HepG2 (cell line): ENCODE measurements at regions not wholly inside any gene's neighbourhood (a gene's known extent, or its start where the extent isn't known, plus 50 kb on each side); places are given as distances from the start of the nearest gene placed in this dataset.
"Not testable (repeated sequence)": the region's sequence is repeated elsewhere in the genome, so short reads cannot be mapped to it uniquely, and the experiment has no call there.

ENCODE experiments used
- BHLHE40 ChIP-seq: IDR thresholded peaks from 2 replicates; pipeline ENCODE4 v1.6.1; 2011; ENCODE audit warnings: low read length, improper control_type of control experiment
- GTF2F1 ChIP-seq: fragments of 150-350 bp; IDR thresholded peaks from 2 replicates; pipeline ENCODE4 v1.6.1; 2014; ENCODE audit warnings: low read length
- KMT2B ChIP-seq: IDR thresholded peaks from 2 replicates; pipeline ENCODE4 v1.6.1; 2016; ENCODE audit warnings: missing genetic modification reagents, missing compliant biosample characterization
- POLR2A ChIP-seq, 2 experiments: IDR thresholded peaks; 2 replicates each; pipeline ENCODE4 v1.6.1; 2011; ENCODE audit warnings: low read depth in 2 of 2, low read length in 2 of 2, mild to moderate bottlenecking in 1 of 2, moderate library complexity in 1 of 2; ENCODE audit not compliant: insufficient read depth in 1 of 2
- ZFP37 ChIP-seq: sonication (generic); formaldehyde crosslinking; IDR thresholded peaks from 2 replicates; pipeline ENCODE4 v1.4.0; 2020; ENCODE audit warnings: missing genetic modification reagents, borderline replicate concordance
- ZNF138 ChIP-seq: sonication (generic); formaldehyde crosslinking; IDR thresholded peaks from 2 replicates; pipeline ENCODE4 v1.5.0; 2020; ENCODE audit warnings: mild to moderate bottlenecking, low read depth, missing genetic modification reagents
- TF ChIP-seq, protein P1 (sequence below), 2 experiments: IDR thresholded peaks; 2 replicates each; pipeline ENCODE4 v1.6.1; 2011 to 2012; ENCODE audit warnings: low read length in 2 of 2, borderline replicate concordance in 1 of 2, low read depth in 1 of 2, mild to moderate bottlenecking in 1 of 2, moderate library complexity in 1 of 2

DNA sequence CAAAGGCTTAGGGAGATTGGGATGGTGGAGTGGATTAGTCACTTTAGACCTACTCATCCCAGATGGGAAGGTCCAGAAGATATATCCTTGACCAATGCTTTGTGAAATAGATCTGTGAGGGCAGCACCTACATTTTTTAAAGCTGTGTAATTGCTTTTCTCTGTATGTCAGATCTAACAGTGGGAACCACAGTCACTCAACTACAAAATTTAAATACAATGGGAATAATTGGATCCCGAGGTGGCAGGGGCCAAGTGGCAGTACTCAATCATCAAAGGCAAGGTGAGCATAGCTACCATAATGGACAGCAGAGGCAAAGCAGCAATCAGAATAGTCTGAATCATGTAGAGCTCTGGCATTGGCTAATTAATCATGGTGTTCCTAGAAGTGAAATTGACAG is 86.1 kb upstream of the PKN2 start:
- TF ChIP-seq, protein P1, sequence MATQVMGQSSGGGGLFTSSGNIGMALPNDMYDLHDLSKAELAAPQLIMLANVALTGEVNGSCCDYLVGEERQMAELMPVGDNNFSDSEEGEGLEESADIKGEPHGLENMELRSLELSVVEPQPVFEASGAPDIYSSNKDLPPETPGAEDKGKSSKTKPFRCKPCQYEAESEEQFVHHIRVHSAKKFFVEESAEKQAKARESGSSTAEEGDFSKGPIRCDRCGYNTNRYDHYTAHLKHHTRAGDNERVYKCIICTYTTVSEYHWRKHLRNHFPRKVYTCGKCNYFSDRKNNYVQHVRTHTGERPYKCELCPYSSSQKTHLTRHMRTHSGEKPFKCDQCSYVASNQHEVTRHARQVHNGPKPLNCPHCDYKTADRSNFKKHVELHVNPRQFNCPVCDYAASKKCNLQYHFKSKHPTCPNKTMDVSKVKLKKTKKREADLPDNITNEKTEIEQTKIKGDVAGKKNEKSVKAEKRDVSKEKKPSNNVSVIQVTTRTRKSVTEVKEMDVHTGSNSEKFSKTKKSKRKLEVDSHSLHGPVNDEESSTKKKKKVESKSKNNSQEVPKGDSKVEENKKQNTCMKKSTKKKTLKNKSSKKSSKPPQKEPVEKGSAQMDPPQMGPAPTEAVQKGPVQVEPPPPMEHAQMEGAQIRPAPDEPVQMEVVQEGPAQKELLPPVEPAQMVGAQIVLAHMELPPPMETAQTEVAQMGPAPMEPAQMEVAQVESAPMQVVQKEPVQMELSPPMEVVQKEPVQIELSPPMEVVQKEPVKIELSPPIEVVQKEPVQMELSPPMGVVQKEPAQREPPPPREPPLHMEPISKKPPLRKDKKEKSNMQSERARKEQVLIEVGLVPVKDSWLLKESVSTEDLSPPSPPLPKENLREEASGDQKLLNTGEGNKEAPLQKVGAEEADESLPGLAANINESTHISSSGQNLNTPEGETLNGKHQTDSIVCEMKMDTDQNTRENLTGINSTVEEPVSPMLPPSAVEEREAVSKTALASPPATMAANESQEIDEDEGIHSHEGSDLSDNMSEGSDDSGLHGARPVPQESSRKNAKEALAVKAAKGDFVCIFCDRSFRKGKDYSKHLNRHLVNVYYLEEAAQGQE (IDR thresholded peaks at IDR 0.05; ENCODE audit: borderline replicate concordance in 1 of 2, low read depth in 1 of 2, low read length in 2 of 2), result not testable (repeated sequence)
- not testable (repeated sequence) for TF ChIP-seq BHLHE40; POLR2A (IDR thresholded peaks at IDR 0.05; ENCODE audit: insufficient read depth in 1 of 2, low read depth in 2 of 2, low read length in 2 of 2); KMT2B (CRISPR knock-in tag); ZFP37 (CRISPR knock-in tag); GTF2F1; ZNF138 (CRISPR knock-in tag)
